A673 (cell line): ENCODE measurements at regions not wholly inside any gene's neighbourhood (a gene's known extent, or its start where the extent isn't known, plus 50 kb on each side); places are given as distances from the start of the nearest gene placed in this dataset.
"Not testable (repeated sequence)": the region's sequence is repeated elsewhere in the genome, so short reads cannot be mapped to it uniquely, and the experiment has no call there.

ENCODE experiments used
- BruUV-seq: library from RNA; stranded (reverse); fragments of 400-500 nt; replicated peaks from 2 replicates; lab custom pipeline; 2021; lab: Mats Ljungman, UMichigan
- CTCF ChIA-PET: fragments of 300-600 bp; sonication (Branson Sonifier 250); formaldehyde crosslinking; loops from one replicate; lab custom pipeline; 2022; ENCODE audit warnings: antibody characterized with exemption; lab: Charles Lee
- POLR2A ChIA-PET: fragments of 300-600 bp; sonication (Branson Sonifier 250); formaldehyde crosslinking; loops from one replicate; lab custom pipeline; 2022; ENCODE audit warnings: antibody characterized with exemption; ENCODE audit not compliant: low non-redundant PET; lab: Charles Lee
- DNase-seq: peaks from one replicate; pipeline ENCODE4 v3.0.0-alpha.2; 2015; ENCODE audit warnings: low spot score
- H3K27ac ChIP-seq: fragments of 200-600 bp; sonication (generic); 2 replicates; pipeline ENCODE4 v1.5.1; 2016; ENCODE audit warnings: mixed run types, low read depth, mild to moderate bottlenecking, mixed read lengths, antibody characterized with exemption, low read length; ENCODE audit not compliant: poor library complexity, severe bottlenecking
- H3K27me3 ChIP-seq: fragments of 200-600 bp; sonication (generic); replicated peaks from 2 replicates; pipeline ENCODE4 v1.6.1; 2017; ENCODE audit warnings: mixed run types, low read depth, mild to moderate bottlenecking, mixed read lengths, antibody characterized with exemption, low read length; ENCODE audit not compliant: insufficient read depth, poor library complexity
- H3K36me3 ChIP-seq: fragments of 200-600 bp; sonication (generic); 2 replicates; pipeline ENCODE4 v1.6.1; 2016; ENCODE audit warnings: mixed run types, mild to moderate bottlenecking, mixed read lengths, antibody characterized with exemption, low read length; ENCODE audit not compliant: insufficient read depth, poor library complexity, severe bottlenecking
- H3K4me1 ChIP-seq: fragments of 200-600 bp; sonication (generic); 2 replicates; pipeline ENCODE4 v1.6.1; 2017; ENCODE audit warnings: mixed run types, mild to moderate bottlenecking, mixed read lengths, antibody characterized with exemption, low read length; ENCODE audit not compliant: insufficient read depth, poor library complexity, severe bottlenecking
- H3K4me3 ChIP-seq: fragments of 200-600 bp; sonication (generic); 2 replicates; pipeline ENCODE4 v1.5.1; 2016; ENCODE audit warnings: low read depth, mixed run types, mild to moderate bottlenecking, mixed read lengths, low read length; ENCODE audit not compliant: poor library complexity, severe bottlenecking
- H3K9me3 ChIP-seq: fragments of 200-600 bp; sonication (generic); 2 replicates; pipeline ENCODE4 v1.6.1; 2016; ENCODE audit warnings: mixed run types, low read depth, mild to moderate bottlenecking, mixed read lengths, antibody characterized with exemption, low read length; ENCODE audit not compliant: poor library complexity, severe bottlenecking
- CTCF ChIP-seq: fragments of 300-800, 200-600 bp; sonication (generic); conservative IDR thresholded peaks from 2 replicates; pipeline ENCODE4 v1.5.1; 2017; ENCODE audit warnings: low read depth, mild to moderate bottlenecking, antibody characterized with exemption, low read length, moderate library complexity, mixed read lengths
- EZH2 ChIP-seq: fragments of 200-600 bp; sonication (generic); IDR thresholded peaks from 2 replicates; pipeline ENCODE4 v1.6.1; 2017; ENCODE audit warnings: borderline replicate concordance, low read depth, mild to moderate bottlenecking, mixed read lengths, antibody characterized with exemption, low read length; ENCODE audit not compliant: poor library complexity, severe bottlenecking
- intact Hi-C: fragments of 100-400 bp; cut with micrococcal nuclease; formaldehyde crosslinking; loops from one replicate; pipeline ENCODE4 v1.10.0; 2022; ENCODE audit not compliant: unreplicated experiment

- Histone ChIP-seq H3K27me3 (peaks cover 65% of the 10 kb centered on the region), H3K4me3 (no peak overlapping the region), H3K27ac (no peak overlapping the region), H3K9me3 (no peaks in the 10 kb centered on the region), H3K4me1 (no peaks in the 10 kb centered on the region), H3K36me3 (no peaks in the 10 kb centered on the region)
- ChIA-PET POLR2A (no interaction called here), CTCF (no interaction called here)
- BruUV-seq, result no TSS peak
- intact Hi-C loops, result no loop called here
- DNase-seq, result no peak
- TF ChIP-seq CTCF (no peak), EZH2 (no peak)
Observed at GRCh38 chr22:25281675-25282345, 62.4 kb downstream of the CRYBB2 start.

- H3K27me3 ChIP-seq, result peaks cover 65% of the 10 kb centered on the region
- TF ChIP-seq CTCF (no peak), EZH2 (no peak)
Observed at GRCh38 chr22:25282346-25282670, 62.9 kb downstream of the CRYBB2 start.

GRCh38 chr22:25282671-25283561, 63.5 kb downstream of the CRYBB2 start:
- POLR2A ChIA-PET, result no interaction called here
- Histone ChIP-seq H3K27ac (no peak overlapping the region), H3K27me3 (peaks cover 65% of the 10 kb centered on the region), H3K4me1 (no peaks in the 10 kb centered on the region), H3K36me3 (no peaks in the 10 kb centered on the region), H3K9me3 (no peaks in the 10 kb centered on the region), H3K4me3 (peak overlapping the region; percentile 10)
- no peak for DNase-seq
- TF ChIP-seq EZH2 (peak; percentile 85), CTCF (no peak)
- intact Hi-C loops, result no loop called here
- CTCF ChIA-PET, result no interaction called here
- BruUV-seq, result no TSS peak

More at GRCh38 chr22:25282346-25282670, 62.9 kb downstream of the CRYBB2 start:
- H3K36me3 ChIP-seq, result no peaks in the 10 kb centered on the region
- ChIA-PET POLR2A (no interaction called here), CTCF (no interaction called here)
- H3K4me1 ChIP-seq, result no peaks in the 10 kb centered on the region
- intact Hi-C loops, result no loop called here
- no peak overlapping the region for H3K4me3 ChIP-seq
- no peaks in the 10 kb centered on the region for H3K9me3 ChIP-seq
- BruUV-seq, result no TSS peak
- DNase-seq, result no peak
- no peak overlapping the region for H3K27ac ChIP-seq

GRCh38 chr22:25288481-25288880, 69.0 kb downstream of the CRYBB2 start:
- H3K27me3 ChIP-seq, result peaks cover 22% of the 10 kb centered on the region
- CTCF ChIA-PET, H3K9me3 ChIP-seq, POLR2A ChIA-PET, intact Hi-C loops, H3K4me1 ChIP-seq, H3K4me3 ChIP-seq, DNase-seq, BruUV-seq, H3K27ac ChIP-seq, H3K36me3 ChIP-seq: not testable (repeated sequence)

- H3K27ac ChIP-seq, intact Hi-C loops, H3K4me3 ChIP-seq, H3K4me1 ChIP-seq, H3K36me3 ChIP-seq, H3K9me3 ChIP-seq, BruUV-seq, CTCF ChIA-PET, POLR2A ChIA-PET, DNase-seq: not testable (repeated sequence)
- H3K27me3 ChIP-seq, result peaks cover 19% of the 10 kb centered on the region
Observed at GRCh38 chr22:25301912-25302311, 82.5 kb downstream of the CRYBB2 start.
